ENCODE measurements at regions not wholly inside any gene's neighbourhood (a gene's known extent, or its start where the extent isn't known, plus 50 kb on each side); places are given as distances from the start of the nearest gene placed in this dataset.

DNA sequence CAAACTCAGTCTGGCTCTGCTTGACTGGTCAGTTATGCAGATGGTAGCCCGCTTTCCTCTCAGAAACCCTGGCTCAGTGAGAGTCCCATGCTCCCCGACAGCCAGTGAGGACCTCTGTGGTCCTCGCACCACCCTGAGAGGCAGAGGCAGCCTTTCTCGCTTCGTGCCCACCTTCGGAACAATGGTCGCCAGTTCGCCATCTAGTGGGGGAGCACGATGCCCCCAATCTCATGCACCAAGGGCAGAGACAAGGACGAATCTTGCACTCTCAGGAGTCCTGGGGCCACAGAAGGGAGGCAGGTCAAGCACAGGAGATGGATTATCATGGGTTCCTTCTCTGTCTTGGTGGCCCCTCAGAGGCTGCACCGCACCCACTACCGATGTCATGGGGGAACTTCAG is 75.2 kb downstream of the RHCG start:
- DNase-seq (ENCODE audit: low spot score) = no peak

DNA sequence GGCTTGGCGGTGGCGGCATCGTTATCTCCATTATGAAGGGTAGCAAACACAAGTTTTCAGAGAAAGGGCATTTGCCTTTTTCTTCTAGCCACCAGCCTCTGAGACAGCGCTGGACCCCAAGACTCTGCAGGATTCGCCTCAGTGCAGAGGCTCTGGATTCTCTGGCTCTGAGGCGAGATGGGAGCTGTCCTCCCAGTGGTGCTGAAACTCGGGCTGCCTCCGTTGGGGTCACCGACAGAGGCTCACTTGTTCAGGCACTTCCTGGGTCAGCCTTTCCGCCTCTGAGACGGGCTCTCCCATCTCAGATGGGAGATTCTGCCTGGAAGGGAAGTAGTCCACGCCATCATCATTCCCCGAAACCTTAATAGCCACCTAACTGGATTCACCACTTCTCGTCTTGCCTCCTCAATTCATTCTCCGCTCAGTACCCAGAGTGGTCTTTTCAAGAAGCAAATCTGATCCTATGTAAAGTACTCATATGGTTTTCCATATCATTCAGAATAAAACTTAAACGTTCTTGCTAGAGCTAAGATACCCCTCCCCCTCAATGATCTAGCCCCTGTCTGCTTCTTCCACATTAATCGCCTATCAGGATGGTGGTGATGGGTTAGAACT is 76.9 kb downstream of the RHCG start:
- DNase-seq (ENCODE audit: low spot score) = no peak

DNA sequence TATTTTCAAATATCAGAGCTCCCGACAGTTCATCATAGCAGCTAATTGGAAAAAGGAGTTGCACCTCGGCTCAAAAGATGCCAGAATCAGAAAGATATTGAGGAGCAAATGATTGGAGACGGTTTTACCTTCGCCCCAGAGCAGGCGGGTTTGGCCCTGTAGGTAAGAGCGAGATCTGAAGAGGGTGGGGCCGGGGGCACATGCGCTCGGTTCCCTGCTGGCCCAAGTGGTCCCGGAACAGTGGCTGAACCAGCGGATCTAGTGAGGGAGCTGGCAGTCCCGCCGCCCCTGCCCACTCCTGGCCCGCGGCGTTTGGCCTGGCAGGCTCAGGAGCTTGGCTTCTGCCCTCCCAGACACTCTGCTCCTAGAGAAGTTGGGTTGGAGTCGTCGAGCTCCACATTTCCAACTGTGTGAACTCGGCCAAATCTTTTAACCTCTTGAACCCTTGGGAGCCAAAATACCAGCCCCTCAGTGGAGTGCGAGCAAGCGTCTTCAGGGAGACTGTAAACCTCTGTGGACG is 79.1 kb downstream of the RHCG start:
- no peak for DNase-seq (ENCODE audit: low spot score)

DNA sequence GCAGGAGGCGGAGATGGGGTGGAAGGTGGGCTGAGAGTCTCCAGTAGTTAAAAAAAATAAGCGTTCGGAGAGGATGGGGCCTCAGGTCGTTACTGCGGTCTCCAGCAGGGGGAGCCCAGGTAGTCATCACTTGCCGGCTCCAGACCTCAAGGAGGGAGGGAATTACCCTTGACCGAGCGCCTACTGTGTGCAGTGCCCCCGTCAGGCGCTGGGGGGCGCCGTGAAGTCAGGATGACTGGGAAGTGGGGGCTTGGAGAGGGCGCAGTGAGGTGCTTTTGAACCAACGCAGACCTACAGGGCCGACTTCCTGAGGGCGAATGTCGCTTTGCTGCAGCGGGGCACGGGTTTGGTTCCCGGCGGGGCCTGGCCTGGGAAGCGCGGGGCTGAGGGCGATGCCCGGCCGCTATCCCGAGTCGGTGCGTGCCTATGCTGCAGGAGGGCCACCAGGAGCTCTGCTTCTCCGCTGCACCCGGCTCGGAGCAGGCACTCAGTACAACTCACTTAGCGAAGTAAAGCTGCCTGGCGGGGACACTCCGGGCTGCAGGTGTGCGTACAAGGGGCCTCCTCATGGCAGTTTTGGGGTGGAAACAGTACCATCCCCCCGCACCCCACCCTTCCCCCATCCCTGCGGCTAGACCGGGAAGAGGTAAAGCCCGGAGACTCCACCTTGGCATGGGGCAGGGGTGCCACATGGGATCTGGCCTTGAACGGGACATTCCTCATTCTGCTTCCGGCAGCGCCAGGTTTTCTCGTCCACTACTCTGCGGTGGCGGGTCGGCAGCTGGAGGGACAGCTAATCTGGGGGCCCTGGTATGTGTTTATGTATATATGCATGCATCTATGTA is 79.8 kb downstream of the RHCG start:
- no peak for DNase-seq (ENCODE audit: low spot score)

DNA sequence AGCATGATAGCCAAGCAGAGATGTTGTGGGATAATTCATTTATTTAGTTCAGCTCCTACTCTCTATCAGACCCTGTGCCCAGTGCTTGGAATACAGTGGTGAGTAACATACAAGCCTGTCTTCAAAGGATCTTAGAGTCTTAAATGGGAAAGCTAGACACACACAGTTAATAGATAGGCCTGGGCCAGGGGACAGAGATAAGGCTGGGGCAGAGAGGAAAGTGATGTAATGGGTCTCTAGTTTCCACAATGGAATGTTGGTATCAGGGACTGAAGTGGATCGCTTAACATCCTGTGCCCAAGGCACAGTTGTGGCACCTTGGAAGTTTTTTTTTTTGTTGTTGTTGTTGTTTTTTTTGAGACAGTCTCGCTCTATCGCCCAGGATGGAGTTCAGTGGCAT is 79.9 kb upstream of the POLG start:
- DNase-seq (ENCODE audit: low spot score) = no peak

DNA sequence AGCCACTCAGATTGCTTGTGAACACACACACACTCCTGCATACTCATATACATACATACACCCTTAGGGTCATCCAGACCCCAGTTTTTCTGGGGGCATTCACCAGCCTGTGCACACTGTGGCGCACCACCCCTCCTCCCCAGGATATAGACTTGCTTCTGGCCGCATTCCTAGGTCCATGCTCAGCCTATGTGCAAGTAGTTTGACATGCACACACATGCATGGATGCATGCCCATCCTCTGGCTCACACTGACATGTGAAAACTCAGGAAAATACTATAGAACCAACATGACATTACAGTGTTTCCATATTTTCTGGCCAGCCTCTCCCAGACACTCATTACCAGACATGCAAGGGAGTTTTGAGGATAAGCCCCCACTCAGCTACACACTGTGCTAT is 79.3 kb upstream of the POLG start:
- no peak for DNase-seq (ENCODE audit: low spot score)

DNA sequence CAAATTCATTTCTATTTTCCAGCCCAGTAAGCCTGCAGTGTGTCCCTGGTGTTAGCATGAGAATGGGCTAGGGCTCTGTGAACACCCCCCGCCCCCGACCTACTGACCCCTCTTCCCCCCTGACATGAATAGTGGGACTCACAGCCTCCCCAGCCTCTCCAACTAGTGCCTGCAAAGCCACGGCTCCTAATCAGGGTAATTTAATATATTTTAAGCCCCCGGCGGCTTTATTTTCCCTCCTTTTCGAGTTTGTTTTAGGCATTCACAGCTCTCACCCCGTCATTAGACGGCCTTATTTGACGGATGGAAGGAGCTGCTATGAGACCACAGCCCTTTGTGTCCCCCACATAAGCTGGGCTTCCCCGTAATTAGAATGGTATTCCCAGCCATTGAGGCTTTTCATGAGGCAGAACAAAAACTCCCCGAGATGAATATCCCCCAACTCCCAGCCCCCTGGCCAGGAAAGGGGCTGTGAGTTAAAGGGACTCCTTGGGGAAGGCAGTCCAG is 78.3 kb upstream of the POLG start:
- DNase-seq (ENCODE audit: low spot score) = no peak

DNA sequence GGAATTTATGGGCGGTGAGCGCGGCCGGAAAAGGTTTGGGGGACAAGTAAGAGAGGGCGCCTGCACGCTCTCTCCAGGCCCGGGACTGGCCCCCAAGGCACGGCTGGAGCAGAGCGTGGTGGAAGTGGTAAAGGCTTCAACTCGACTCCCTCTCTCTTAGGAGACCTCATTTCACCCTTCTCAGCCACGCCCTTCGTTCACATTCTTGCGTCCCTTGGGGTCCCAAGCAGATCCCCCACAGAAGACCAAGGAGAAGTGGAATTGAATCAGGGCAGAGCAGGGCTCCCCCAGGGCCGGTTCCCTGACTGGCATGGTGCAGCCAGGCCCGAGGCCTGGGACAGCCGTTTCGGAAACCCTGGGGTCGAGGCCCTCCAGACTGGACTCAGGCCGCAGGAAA is 75.4 kb upstream of the POLG start:
- DNase-seq (ENCODE audit: low spot score) = no peak

DNA sequence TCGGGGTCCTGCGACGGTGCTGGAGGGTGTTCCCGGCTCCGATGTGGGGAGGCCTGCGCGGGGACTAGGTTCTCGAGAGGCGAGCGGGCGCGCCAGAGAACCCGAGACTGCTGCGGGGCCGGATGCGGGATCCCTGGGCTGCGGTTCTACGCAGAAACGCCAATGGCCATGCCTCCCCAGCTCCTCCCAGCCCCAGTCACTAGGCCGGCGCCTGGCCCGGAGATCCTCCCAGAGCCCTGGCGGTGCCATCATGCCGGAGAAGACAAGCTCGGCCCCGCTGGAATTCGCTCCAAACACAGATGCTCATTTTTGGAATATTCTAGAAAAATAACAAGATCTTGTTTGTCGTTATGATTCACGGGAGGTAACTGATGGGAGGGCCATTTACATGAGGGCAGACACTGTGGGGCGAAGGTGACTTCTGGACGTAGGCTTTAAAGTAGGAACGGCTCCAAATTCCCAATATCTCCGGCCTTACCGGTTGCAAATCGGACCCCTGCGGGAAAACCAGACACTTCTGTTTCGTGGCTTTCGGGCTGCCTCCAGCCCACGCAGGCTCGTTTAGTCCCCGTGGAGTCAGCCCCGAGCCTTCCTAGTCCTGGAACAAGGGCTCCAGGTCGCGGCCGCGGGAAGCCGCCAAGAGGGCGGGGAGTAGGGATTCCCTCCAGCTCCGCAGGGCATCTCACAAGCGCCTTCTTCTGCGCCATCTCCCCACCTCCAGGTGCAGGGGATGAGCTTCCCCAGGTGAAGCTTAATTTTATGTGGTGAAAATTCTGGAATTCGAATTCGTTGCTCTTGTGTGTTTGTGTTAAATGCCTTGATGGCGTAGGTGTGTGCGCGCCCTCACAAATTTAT is 74.8 kb upstream of the POLG start:
- DNase-seq (ENCODE audit: low spot score) = no peak

DNA sequence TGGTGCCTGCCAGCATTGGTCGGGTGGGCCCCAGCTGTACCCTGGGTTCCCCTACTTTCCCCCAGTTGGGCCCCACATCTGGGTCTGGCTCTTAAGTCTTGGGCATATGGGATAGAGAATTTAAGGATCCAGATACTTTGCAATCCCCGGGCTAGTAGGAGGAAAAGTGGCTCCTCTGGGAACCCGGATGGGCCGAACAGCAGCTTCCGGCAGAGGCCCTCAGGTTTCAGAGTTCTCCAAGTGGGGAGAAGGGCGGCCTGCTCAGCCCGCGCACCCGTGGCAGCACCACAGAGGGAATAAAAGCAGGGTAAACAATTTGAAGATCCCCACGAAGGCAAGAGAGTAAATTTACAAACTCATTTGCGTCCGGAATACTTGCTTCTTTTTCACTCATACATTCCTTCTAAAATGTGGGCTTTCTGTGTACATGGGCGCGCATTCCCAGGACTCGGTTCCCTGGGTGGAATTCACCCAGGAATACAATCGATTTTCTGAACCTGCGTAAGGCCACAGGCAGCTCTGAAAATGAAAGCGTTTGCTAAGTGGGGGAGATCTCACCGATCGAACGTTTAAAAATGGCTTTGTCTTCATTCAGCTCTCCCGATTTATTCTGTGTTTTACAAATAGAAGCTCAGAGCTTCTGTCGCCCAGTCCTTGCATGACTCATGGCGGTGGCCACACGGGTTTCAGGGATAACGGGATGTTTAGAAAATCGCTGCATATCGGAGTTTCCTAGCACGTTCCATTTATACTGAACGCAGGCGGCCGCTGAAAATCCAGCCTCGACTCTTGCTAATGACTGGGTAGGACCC is 74.0 kb upstream of the POLG start:
- no peak for DNase-seq (ENCODE audit: low spot score)

DNA sequence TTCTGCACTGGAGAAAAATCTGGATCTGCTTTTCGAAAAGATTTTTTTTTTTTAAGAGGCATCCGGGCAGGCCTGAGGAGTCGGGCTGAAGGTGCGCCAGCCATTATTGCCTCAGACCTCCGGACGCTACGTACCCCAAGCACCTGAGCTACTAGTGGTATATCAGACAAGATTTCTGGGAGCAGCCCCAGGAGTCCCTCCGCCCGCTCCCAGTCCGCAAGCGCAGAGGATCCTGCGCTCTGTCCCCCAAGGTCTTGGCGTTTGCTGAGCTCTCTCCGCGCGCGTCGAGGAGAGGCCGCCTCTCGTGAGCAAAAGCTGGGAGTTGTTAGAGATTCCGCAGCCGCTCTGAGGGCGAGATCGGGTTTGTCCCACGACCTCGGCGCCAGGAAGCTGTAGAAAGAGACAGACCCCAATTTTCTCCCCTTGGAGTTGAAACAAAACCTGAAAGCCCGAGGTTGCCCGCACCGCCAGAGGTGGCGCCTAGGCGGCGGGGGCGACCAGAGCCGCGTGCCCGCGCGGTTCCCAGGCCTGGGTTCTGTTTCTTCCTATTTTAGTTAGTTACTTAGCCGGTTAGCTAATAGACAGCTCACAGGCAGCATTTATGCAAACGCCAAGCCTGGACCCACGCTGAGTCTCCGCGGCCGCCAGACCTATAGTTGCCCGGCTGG is 72.5 kb upstream of the POLG start:
- DNase-seq (ENCODE audit: low spot score) = no peak

DNA sequence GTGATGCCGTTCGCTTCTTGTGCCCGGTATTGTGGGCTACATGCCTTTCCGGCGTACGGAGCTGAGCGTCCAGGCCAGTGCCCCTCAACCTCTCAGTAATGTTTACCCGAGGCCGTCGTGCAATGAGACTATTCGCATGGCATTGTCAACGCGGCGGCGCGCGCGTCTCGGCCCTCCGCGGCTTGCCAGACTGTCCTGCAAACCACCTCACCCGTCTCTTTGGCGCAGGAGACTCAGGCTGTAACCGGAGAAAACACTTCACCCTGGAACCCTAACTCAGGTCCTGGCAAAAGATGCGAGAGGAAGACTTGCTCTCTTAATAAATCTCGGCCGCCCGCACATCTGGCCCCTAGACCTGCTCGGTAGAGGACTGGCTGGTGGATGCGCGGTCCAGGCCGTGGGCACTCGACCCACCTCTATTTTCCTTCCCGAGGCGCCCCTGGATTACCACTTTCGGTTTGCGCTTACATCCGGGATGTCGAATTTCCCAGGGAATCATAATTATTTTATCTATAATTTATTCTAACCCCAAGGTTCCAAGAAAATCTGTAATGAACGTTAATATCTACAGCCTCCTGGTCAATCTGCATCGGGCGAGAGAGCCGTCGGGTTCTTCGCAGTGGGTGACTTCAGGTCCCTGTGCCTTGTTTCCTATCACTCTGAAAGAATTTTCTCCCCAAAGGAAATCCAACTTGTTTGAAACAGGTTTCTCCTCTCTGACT is 71.8 kb upstream of the POLG start:
- no peak for DNase-seq (ENCODE audit: low spot score)

DNA sequence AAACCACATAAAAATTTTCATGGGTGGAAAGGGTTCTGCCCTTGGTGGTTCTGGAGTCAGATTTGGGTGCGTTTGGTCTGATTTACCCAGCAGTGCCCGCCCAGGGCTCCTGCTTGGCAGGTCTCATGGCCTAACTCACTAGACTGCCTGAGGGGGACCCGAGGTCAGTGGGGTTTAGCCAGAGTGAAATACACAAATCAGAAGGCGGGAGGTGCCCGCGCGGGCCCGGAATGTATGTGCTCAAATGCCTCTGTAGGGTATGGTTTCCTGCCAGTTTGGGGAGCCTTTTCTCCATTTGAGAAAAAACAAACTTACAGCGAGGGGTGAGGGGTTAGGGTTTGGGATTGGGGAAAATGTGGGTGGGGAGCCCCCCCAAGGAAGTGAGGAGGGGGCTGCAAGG is 70.9 kb upstream of the POLG start:
- no peak for DNase-seq (ENCODE audit: low spot score)

DNA sequence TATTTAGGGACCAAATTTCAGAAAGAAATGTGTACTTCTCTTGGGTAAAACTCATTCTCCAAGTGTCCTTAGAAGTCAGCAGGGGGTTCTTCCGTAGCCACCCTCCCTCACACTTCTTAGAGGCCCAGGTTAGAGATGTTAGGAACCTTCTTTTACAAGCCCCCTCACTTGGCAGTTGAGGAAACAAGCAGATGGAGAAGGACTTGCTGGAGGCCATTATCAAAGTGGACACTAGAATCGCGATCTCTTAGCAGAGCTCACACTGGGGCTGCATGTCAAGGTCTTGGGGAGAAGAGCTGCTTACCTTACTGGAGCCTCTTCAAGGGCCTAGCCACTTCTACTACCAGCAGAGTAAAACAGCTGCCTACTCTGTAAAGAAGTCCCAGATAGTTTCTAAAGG is 69.4 kb upstream of the POLG start:
- DNase-seq (ENCODE audit: low spot score) = no peak

DNA sequence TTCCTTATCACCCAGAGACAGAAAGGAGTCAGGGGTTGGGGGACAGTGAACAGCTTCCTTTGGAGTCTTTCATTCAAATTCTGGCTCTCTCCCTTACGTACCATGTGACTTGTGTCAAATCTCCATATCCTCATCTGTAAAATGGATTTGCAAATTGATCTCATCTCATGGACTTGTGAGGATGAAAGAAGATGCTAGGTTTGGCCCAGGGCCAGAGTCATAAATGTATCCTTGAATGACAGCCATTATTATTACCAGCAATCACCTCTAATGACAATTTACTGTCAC is 67.8 kb upstream of the POLG start:
- DNase-seq (ENCODE audit: low spot score) = no peak

DNA sequence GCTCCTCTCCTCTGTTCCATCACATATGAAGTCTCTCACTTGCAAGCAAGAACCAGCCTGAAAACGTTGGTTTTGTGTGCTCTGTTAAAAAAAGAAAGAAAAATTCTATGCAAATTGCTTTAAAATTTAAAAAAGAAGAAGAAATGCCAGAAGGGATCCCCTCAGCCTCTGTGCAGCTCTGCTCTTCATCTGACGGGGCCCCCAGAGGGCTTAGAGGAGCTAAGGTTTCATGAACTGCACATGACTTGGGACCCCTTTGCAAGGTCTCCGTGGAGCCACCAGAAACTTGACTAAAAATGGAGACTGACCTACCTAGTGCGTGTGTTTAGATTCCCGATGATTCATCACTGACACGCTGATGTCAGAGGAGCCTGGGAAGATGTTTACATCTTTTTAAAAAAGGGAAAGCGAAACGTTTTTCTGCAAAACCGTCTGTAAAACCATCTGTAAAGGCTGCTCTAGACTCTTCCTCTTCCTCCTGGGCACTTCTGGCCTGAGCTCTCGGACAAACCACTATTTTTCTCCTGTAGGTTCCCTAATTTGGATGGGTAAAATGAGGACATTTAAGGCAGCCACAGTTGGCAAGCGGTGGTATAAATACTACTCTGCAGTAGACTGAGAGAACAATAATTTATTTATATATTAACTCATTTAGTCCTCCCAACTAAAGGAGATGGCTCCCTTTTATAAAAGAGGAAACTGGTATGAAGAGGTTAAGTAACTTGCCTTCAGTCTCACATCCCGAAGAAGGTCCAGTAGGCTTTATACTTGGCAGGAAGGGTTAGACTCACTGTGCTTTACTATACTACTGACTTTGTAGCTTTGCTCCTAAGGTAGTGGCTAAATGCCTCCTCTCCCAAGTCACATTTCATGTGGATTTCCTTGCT is 67.2 kb upstream of the POLG start:
- peak; percentile 26 for DNase-seq (ENCODE audit: low spot score)

DNA sequence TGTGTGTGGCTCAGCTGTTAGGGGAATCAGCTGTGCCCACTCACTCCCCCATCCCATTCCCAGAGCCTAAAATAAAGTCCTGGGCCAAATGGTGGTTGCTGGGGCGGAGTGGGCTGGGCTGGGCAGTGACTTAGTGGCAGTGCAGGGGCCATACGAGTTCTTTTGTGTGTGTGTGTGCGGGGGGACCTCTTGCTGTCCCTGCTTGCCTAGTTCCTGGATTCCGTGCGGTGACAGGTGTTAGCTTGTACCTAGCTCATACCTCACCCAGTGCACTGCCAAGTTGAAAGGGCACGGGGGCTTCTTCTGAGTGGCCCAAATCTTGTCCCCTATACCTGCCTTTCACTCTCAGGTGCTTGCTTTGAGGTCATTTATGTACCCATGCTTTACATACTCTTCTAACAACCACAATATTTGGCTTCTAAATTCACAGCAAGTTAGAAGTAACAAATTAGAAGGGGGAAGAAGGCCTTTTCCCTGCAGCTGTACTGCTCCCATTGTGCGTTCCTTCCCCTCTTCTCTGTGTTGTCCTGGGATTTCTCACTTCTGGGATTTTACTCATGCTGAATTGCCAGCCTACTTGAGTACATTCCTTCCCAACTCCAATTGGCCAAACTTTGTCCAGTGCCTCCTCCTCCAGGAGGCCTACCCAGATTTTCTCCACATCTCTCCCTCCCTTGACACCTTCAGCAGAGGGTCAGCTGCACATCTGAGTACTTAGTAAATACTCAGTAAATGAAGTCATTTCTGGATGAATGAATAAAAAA is 66.3 kb upstream of the POLG start:
- no peak for DNase-seq (ENCODE audit: low spot score)

DNA sequence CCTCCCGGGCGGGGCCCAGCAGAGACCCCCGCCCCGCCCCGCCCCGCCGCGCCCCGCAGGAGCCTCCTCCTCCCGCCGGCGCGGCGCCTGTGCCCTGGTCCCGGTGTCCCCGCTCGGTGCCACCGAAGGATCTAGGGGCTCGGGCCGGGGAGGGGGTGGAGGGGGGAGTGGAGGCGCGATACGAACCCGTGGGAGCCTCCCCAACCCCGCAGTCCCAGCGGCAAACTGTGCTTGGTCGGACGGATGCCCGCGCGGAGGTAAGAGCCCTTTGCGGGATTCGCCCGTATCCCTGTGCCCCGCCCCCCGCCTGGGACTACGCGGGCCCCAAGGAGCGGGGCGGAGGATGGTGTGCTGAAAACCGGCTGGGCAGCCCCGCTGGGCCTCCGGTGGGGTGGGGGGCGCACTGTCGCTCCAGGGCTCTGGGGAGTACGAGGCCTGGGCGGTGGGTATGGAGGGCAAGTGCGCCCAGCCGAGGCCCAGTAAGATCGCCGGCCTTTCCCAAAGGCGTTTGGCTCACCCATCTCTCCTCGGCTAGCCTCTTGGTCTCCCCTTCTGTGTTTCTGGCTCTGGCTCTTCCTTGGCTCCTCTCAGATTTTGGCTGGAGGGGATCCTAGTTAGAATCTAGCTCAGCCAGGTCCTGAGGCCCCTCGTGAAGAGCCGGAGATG is 65.6 kb upstream of the POLG start:
- no peak for DNase-seq (ENCODE audit: low spot score)

Measured in putamen (tissue), 1 donor.